NCI-H748 (cell line): ENCODE measurements at regions not wholly inside any gene's neighbourhood (a gene's known extent, or its start where the extent isn't known, plus 50 kb on each side); places are given as distances from the start of the nearest gene placed in this dataset.

Experiments
- DNase-seq: peaks from one replicate; lab custom pipeline; 2025; ENCODE audit not compliant: unreplicated experiment; lab: John Stamatoyannopoulos, UW

GRCh38 chr4:180150818-180151217 is 2092.4 kb upstream of the TENM3 start:
- peak; percentile 6 for DNase-seq

GRCh38 chr4:180152831-180153230 is 2090.4 kb upstream of the TENM3 start:
- DNase-seq, result no peak

- no peak for DNase-seq
Observed at GRCh38 chr4:180153587-180153986, 2089.6 kb upstream of the TENM3 start.

GRCh38 chr4:180156684-180157083 is 2086.5 kb upstream of the TENM3 start:
- no peak for DNase-seq

GRCh38 chr4:180160195-180160983 is 2082.8 kb upstream of the TENM3 start:
- no peak for DNase-seq

- no peak for DNase-seq
Observed at GRCh38 chr4:180164799-180165198, 2078.4 kb upstream of the TENM3 start.

- DNase-seq, result no peak
Observed at GRCh38 chr4:180169394-180169793, 2073.8 kb upstream of the TENM3 start.

GRCh38 chr4:180169966-180170365 is 2073.2 kb upstream of the TENM3 start:
- no peak for DNase-seq

GRCh38 chr4:180179146-180179545 is 2064.1 kb upstream of the TENM3 start:
- DNase-seq, result no peak

- DNase-seq, result no peak
Observed at GRCh38 chr4:180189666-180190065, 2053.5 kb upstream of the TENM3 start.

GRCh38 chr4:180190382-180190781 is 2052.8 kb upstream of the TENM3 start:
- DNase-seq, result no peak

GRCh38 chr4:180197471-180197870 is 2045.7 kb upstream of the TENM3 start:
- no peak for DNase-seq

GRCh38 chr4:180203349-180203748 is 2039.9 kb upstream of the TENM3 start:
- no peak for DNase-seq

GRCh38 chr4:180205276-180205675 is 2037.9 kb upstream of the TENM3 start:
- DNase-seq, result no peak

- DNase-seq, result no peak
Observed at GRCh38 chr4:180207921-180208320, 2035.3 kb upstream of the TENM3 start.

GRCh38 chr4:180217070-180217469 is 2026.1 kb upstream of the TENM3 start:
- no peak for DNase-seq

- DNase-seq, result no peak
Observed at GRCh38 chr4:180219080-180219479, 2024.1 kb upstream of the TENM3 start.

GRCh38 chr4:180225977-180226376 is 2017.2 kb upstream of the TENM3 start:
- no peak for DNase-seq

GRCh38 chr4:180234730-180235129 is 2008.5 kb upstream of the TENM3 start:
- peak; percentile 61 for DNase-seq

GRCh38 chr4:180240670-180241069 is 2002.5 kb upstream of the TENM3 start:
- DNase-seq, result no peak

GRCh38 chr4:180253419-180253818 is 1989.8 kb upstream of the TENM3 start:
- no peak for DNase-seq

GRCh38 chr4:180261346-180261745 is 1981.9 kb upstream of the TENM3 start:
- DNase-seq, result no peak

GRCh38 chr4:180280076-180280475 is 1963.1 kb upstream of the TENM3 start:
- no peak for DNase-seq
